GM10248 (cell line): ENCODE measurements at regions not wholly inside any gene's neighbourhood (a gene's known extent, or its start where the extent isn't known, plus 50 kb on each side); places are given as distances from the start of the nearest gene placed in this dataset.
"Not testable (repeated sequence)": the region's sequence is repeated elsewhere in the genome, so short reads cannot be mapped to it uniquely, and the experiment has no call there.

Experiments used
- CTCF ChIA-PET: fragments of 300-600 bp; sonication (Branson Sonifier 250); formaldehyde crosslinking; extraction: SDS; loops from one replicate; lab custom pipeline; 2021; ENCODE audit warnings: antibody characterized with exemption; lab: Yijun Ruan, JAX
- POLR2A ChIA-PET: fragments of 350-650 bp; sonication (Branson Sonifier 250); formaldehyde crosslinking; extraction: SDS; loops from one replicate; lab custom pipeline; 2020; ENCODE audit warnings: antibody characterized with exemption; lab: Yijun Ruan, JAX
- DNase-seq: peaks from one replicate; pipeline ENCODE4 v3.0.0; 2012; ENCODE audit errors: extremely low spot score
- CTCF ChIP-seq: IDR thresholded peaks from 2 replicates; pipeline ENCODE4 v1.5.1; 2012; ENCODE audit warnings: mild to moderate bottlenecking, low read depth; ENCODE audit errors: extremely low read depth, missing control alignments, control extremely low read depth

GRCh38 chr10:30683496-30683895 is 53.9 kb upstream of the LYZL2 start:
- no peak for DNase-seq
- no peak for TF ChIP-seq CTCF
- POLR2A ChIA-PET = no interaction called here

GRCh38 chr10:30682377-30683199 is 53.0 kb upstream of the LYZL2 start:
- CTCF ChIA-PET = interaction anchor here (2.8 kb wide), 1 partner anchor 12 kb away, joined by 13 read pairs; no protein-coding TSS in a partner anchor
- DNase-seq, POLR2A ChIA-PET: not testable (repeated sequence)

More at GRCh38 chr10:30683496-30683895, 53.9 kb upstream of the LYZL2 start:
- CTCF ChIA-PET = no interaction called here

- no peak for TF ChIP-seq CTCF
- no peak for DNase-seq
- POLR2A ChIA-PET = no interaction called here
- CTCF ChIA-PET = interaction anchor here (2.8 kb wide), 1 partner anchor 10 kb away, joined by 13 read pairs; no protein-coding TSS in a partner anchor
Observed at GRCh38 chr10:30680908-30681307, 51.4 kb upstream of the LYZL2 start.
